Stimulated activated CD4-positive, alpha-beta T cell treated with anti-CD3 and anti-CD28 coated beads, Interleukin-4, amount 100 ng/mL, for 48 hours (primary cell): ENCODE measurements at regions not wholly inside any gene's neighbourhood (a gene's known extent, or its start where the extent isn't known, plus 50 kb on each side); places are given as distances from the start of the nearest gene placed in this dataset.

Source experiments
- DNase-seq, 2 donors: peaks; one replicate each; pipeline ENCODE4 v3.0.0-alpha.2; 2020; ENCODE audit warnings: low read depth in 2 of 2

DNA sequence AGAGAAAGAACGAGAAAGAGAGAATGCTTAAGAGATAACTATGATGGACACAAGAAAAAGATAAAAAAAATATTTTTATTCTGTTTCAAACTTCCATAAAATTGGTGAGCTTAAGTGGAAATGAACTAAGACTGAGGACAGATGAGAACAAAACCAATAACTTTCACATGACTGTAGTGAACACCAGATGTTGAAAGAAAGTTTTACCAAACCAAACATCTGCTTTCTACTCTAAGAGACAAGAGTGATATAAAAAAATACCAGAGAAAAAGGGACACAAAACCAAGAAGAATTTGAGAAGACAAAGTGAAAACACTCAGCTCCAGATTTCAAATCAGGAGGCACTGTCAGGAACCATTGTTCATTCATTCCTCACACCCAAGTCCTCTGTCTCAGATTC, 147.9 kb downstream of the IMPG2 start:
- DNase-seq, result no peak

DNA sequence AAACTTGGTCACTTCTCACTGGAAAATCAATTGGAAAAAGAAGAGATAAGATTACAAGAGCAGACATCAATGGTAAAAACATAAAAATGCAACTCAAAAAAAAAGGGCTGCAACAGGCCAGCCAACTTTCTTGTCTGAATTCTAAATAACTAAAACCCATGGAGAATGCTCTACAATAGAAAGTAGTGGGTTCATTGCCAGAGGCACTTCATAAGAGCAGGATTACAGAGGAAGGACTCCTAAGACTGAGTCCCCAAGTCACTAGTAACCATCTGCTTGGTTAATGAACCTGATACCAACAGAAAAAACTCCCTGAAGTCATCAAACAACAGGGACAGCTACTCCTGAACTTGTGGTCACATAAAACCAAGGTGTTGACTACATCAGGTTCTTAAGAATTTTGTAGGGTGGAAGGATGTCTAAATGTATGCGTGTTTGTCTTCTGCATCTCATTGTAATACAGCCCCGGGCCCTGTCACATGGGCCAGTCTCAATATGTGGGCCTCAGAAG, 148.6 kb downstream of the IMPG2 start:
- DNase-seq, result peak in 1 of 2 donors; percentile 4

DNA sequence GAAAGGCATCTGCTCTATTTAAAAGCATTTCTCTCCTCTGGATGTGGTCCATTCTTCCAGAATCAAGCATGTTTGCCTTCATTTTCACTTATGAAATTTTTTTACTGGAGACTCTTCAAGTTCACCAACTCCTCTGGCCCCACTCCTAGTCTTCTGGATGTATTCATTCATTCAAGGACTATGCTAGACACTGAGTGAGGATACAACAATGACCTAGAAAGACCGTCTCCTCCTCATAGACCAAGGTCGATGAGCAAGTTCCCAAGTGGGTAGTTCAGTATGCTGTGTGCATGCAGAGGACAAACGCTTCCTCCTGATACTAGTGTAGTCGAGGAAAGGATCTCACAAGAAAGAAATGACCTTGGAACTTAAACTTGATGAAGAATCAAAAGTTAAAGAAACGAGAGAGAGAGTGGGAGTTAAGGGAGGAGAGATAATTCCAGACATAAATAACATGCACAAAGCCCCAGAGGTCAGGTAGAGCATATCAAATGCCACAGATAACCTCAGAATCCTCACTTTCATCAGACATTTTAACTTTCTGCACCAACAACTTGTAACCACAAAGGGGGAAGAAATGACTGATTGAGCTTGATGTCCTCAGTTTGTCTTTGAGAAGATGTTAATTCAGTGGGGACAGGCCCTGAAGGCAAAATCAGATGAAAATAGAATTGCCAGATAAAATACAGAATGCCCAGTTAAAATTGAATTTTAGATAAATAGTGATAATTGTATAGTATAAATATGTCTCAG, 149.4 kb downstream of the IMPG2 start:
- DNase-seq, result no peak

DNA sequence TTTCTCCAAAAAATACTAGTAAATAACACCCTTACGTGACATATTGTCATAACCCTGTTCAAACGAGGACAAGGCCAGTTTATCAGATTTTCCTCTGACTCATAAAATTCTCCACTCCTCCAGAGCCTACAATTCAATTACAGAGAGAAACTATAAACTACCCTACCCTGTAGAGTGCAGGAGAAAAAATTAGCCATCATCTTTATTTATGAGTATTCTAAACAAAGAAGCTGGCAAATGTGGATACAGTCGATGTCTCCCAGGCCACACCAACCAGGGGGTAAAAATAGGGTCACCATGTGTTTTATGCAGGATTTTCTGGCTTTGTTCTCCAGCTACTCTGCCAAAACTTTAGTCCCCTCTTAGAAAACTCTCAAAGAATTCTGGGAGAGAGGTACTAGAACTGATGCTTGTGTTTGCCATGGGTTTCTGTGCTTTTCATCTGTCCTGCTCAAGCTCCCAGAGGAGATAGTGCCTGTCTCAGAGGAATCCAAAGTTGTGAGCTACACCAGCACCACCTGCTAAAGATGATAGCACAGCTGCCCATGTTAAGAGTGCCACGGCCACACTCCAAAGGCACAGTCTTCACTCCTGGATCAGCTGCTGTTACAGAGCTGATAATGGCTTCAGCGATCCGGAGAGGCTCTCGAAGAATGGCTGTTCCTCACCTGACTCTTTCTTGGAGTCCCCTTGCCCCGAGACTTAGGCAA, 150.2 kb downstream of the IMPG2 start:
- no peak for DNase-seq

DNA sequence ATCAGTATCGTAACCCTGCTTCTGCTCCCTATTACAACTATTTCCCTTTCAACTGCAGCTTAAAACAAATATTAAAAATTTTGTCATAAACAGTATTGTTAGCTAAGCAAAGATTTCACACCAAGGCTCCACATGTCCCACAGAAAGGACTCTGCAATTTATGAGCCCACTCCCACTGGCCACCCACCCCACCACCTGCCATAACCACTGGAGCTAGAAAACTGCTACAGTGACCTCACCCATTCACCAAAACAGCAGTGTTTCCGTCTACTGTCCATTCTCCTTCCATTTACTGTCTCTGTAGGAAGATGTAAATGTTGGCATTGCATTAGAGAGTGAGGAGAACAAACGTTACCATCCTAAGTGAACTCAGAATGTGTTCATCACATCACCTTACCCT, 150.9 kb downstream of the IMPG2 start:
- no peak for DNase-seq

DNA sequence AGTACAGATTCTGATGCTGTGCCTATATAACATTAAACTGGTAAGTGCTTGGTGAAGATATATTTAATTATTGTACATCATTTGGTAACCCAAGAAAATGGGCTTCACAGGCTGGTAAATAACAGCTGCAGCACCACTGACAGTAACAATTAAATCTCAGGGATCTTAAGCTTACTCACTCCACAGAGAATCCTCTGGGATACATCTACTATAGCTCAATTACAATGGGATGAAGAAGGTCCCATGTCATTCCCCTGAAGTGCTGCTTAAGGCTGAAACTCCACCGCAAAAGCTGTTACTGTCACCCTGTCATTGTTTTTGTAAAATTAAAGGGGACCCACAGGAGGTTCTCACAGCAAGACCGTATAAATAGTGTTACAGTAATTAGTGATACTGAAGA, 153.0 kb downstream of the IMPG2 start:
- DNase-seq, result no peak

DNA sequence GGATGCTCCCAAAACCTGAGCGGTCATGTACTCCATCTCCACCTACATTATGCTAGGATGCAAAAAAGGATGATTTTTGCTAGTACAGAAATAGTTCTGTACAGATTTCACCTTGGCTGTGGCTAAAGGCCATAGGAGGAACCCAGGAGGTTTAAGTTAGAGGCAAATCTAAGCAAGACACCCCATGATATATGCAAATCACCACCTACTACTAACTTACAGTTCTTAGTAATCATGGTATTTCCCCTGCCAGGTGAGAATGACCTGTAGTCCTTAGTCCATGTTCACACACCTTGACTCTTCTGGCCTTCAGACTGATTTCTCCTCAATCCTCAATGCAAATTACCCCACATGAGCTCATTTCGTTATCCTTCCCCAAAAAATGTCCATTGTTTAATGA, 154.2 kb downstream of the IMPG2 start:
- no peak for DNase-seq

DNA sequence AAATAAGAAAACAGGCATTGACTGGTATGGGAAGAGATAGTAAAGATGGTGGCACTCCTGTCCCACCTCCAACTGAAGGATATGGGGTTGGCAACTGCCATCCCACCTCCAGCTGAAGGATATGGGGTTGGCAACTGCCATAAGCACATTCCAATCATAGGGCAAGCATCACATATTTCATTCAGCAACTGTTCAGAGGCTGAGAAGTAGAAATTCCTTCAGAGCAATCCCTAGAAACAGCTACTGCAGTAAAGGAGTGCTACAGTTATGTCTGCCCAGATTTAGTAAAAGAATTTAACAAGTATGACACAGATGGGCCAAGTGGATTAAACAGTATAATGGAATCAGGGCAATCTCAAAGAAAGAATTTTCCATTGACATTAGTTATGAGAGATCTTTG, 156.8 kb downstream of the IMPG2 start:
- DNase-seq, result no peak

DNA sequence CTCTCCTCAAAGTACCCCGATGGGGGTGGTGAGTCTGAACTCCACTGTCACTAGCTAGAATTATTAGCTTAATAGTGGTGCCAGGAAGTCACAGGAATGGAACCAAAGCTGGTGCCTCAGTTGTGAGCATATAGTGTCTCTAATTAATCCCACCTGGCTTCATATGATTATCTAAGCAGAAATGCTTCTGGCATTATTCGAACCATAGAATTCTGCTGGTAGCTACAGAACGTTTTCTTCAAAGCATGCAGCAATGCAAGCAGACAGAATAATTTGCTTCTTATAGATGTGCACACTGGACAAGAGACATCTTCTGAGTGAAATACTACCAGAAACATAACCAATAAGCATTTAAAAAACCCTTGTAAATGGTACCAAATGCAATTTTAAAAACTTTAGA, 160.9 kb downstream of the IMPG2 start:
- DNase-seq, result no peak

DNA sequence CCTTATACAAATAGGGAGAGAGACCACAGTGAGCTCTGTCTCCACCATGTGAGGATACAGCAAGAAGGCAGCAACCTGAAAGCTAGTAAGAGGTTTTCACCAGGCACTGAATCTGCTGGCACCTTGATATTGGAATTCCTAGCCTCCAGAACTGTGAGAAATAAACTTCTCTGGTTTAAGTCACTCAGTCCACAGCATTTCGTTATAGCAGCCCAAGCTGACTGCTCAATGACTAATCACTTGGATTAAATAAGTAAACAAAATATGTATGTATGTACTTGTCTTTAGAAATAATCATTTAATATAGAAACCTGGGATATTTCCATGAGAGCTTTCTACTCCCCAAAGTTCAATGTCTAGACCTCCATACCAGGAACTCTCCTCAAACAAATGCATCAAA, 162.0 kb downstream of the IMPG2 start:
- no peak for DNase-seq

DNA sequence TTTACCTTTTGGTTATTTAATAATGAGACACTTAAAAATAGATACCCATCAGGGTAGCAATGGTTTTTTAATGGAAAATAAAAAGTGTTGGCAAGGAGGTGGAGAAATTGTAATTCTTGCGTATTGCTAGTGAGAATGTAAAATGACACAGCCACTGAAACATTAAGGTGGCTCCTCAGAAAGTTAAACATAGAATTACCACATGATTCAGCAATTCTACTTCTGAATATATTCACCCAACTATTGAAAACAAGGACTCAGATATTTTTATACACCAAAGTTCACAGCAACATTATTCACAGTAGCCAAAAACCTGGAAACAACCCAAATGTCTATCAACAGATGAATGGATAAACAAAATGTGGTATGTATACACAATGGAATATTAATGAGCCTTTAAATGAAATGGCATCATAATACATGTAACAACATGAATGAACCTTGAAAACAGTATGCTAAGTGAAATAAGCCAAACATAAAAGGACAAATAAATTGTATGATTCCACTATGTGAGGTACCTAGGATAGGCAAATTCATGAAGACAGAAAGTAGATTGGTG, 163.5 kb downstream of the IMPG2 start:
- DNase-seq, result no peak

DNA sequence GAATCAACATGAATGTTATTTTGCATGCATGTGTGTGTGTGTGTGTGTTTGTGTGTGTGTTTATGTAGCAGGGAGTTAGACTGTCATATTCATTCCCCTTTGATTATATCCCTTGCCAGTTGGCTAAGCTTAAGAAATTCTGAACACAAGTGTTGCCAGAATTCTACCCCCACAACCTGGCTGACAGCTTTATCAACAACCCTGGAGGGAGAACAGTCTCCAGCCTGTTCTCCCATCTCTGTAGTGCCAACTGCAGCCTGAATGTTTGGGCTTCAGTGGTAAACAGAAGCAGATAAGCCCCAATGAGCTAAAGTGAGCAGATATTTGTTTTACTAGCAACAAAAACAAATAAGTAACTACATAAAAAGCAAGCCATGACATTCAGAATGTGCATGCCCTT, 162.6 kb upstream of the ABI3BP start:
- no peak for DNase-seq

DNA sequence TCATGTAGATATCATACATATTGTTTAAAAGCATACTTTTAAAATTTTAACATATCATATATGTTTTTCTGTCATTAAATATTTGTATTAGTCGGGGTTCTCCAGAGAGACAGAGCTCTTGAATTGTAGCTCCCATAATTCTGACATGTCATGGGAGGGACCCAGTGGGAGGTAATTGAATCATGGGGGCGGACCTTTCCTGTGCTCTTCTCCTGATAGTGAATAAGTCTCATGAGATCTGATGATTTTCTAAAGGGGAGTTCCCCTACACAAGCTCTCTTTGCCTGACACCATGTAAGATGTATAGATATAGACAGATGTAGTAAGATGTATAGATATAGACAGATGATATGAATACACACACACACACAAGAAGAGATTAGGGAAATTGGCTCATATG, 161.2 kb upstream of the ABI3BP start:
- no peak for DNase-seq

DNA sequence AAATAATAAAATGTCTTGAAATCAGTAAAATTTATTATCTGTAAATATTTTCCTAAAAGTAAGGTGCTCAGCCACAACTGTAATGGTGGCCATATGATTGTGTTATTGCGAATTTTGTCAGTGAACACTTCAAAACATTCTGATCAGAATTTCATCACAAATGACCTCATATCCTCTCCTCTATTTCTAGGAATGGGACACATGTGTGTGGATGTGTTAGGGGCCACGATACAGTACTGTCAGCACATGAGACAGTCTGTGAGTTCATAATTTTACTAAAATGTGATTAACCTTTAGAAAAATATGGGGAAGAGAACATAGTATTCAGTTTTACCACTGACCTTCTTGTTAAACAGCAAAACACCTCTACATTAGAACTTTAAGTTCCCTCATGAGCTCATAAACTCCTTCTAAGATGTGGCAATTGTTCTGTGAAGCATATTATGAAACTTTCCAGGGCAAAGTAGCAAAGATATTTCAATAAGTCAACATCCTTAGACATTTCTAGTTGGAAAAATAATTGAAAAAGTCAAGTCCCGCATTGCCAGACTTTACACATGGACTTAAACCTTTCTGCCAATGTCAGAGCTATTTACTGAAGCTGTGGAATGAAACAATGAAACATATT, 158.2 kb upstream of the ABI3BP start:
- no peak for DNase-seq

DNA sequence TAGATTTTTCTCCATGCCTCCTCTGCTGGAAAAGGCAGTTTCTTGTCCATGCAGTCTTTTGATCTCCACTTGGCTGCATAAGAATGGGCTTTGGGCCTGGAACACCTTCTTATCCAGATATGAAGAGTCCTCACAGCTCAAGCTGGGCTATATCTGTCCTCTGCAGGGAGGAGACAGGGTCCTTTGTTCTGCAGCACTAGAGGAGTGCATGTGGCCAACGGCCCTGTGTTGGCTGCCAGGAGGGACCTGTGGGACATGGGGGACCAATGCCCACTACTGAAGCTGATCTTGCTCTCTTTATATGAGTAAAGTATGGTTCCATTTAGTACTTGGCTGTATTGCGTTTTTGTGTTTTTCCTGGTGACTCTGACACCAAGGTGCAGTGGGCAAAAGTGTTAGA, 157.3 kb upstream of the ABI3BP start:
- DNase-seq, result no peak

DNA sequence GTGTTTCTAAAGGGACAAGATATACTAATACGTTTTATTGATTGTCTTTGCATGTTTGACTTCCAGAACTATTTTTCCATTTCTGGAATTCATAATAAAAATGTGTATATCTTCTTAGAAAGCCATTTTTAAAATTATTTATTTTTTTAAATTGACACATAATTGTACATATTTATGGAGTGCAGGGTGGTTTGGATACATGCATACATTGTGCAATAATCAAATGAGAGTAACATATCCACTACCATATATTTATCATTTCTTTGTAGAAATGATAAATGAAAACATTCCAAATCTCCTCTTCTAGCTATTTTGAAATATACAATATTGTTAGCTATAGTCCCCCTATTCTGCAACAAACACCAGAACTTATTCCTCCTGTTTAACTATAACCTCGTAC, 156.5 kb upstream of the ABI3BP start:
- no peak for DNase-seq

DNA sequence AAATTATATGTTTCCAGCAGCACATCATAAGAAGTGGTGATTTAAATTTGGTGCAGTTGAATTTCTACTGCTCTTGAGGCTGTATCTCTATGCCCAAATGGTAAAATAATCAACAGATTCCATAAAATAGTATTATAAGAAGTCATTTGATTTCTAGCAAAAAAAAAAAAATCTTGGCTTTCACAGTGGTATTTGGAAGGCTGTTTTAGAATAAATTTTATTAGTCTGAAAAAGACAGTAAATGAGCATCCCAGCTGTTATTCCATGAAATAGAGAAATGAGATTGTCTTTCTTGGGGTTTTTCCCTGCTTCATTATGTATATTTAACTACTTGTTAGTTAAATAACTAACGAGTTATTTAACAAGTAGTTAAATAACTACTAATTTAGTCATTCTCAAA, 156.0 kb upstream of the ABI3BP start:
- DNase-seq, result no peak

DNA sequence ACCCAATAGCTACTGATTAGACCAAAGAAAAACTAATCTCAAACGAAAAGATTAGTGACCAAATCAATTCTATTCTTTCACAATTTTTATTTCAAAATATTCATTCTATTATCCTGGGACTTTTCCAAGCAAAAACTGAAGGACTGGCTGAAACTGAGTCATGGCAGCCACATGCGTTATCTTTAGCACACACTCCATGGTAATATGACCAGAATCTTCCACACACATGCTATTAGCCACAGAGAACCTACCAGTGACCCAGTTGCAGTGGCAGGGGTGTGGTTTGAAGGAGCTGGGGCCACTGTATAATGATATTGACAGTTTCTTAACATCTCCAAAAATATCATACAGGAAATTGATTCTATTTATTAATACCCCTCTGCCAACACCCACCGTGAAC, 154.8 kb upstream of the ABI3BP start:
- DNase-seq, result no peak

DNA sequence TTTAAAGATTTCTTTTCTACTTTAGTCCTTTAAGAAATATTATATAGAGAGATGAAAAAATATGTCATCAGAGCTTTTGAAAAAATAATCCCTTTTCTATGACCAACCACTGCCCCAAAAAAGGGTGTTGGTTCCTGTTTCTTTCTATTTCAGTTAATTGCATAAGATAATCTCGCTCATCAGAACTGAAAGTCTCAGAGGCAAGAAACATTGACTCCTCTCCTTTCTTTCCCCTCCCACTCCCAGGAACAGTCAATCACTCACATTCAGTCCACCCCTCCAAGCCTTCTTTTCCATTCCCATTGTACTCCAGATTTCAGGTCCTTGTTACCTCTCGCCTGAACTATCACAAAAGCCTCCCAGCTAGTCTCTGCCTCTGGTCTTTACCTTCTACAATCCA, 153.7 kb upstream of the ABI3BP start:
- no peak for DNase-seq

DNA sequence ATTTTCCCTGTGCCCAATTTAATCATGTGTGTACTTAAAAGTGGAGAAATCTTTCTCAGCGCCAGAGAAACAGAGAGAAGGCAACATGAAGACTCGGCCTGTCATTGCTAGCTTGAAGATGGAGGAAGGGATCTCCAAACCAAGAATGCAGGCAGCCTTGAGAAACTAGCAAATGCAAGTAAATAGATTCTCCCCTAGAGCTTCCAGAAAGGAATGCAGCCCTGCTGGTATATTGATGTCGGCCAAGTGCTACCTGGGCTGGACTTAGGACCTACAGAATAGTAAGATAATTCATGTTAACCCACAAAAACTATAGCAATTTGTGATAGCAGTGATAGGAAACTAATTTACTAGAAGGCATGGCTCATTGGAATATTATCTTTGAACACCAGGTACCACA, 150.9 kb upstream of the ABI3BP start:
- no peak for DNase-seq

DNA sequence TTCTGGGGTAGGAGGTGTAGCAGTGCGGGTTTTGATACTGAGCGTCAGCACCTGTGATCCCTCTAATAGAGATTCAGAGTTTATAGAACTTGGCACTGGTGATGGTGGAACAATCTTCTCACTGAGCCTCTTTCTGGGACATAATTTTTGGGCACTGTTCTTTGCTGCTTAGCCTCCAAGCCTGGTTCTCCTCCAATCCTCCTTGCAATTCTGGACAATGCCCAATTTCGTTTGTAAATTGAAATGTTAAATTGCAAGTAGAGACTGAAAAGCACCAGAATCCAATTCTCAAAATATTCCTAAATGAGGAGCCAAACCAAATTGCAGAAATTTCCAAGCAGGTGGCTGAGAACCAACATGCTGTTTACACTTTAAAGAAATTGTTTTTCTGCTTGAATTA, 149.8 kb upstream of the ABI3BP start:
- no peak for DNase-seq

DNA sequence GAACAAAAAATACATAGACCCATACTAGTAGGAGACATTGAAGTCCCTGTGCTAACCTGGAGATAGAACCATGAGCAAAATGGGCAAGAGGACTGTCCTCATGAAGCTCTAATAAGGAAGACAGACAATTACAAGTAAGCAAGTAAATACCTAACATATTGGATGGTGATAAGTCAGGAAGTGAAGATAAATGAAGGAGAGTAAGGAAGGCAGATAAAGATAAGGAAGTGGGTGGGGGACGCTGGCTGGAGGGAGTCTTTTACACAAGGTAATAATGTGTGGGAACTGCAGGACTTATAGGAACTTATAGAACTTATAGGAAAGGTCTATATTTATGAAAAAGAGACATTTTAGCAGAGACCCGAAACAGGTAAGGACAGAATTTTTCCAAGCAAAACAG, 148.9 kb upstream of the ABI3BP start:
- no peak for DNase-seq

DNA sequence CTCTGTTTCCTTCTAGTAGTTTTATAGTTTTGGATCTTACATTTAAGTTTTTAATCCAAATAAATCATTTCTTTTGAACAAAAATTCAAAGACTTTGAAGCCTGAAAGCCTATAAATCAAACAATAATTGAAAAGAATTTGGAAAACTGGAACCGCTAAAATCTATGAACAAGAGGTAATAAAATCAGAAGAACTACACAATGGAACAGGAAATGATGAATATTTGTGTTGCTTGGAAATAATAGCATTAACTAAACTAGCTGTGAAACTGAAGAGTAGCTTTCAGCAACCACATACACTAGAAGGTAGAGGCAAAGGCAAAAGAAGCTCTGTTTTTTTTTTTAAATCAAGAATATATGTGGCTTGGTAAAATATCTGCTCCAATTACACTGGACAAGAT, 147.9 kb upstream of the ABI3BP start:
- DNase-seq, result no peak
